Colonic mucosa (tissue), 4 donors: ENCODE measurements at regions not wholly inside any gene's neighbourhood (a gene's known extent, or its start where the extent isn't known, plus 50 kb on each side); places are given as distances from the start of the nearest gene placed in this dataset.

Source experiments
- DNase-seq: peaks from one replicate; pipeline ENCODE4 v3.0.0-alpha.2; 2020
- H3K27ac ChIP-seq: fragments of 200-600 bp; one replicate; pipeline ENCODE4 v1.8.0; 2021
- H3K27me3 ChIP-seq: fragments of 200-600 bp; one replicate; pipeline ENCODE4 v1.8.0; 2021
- H3K36me3 ChIP-seq: fragments of 200-600 bp; one replicate; pipeline ENCODE4 v1.8.0; 2021
- H3K4me1 ChIP-seq: fragments of 200-600 bp; one replicate; pipeline ENCODE4 v1.8.0; 2021; ENCODE audit warnings: mild to moderate bottlenecking
- H3K4me3 ChIP-seq: fragments of 200-600 bp; one replicate; pipeline ENCODE4 v1.8.0; 2021
- H3K9ac ChIP-seq, 2 donors: one replicate each; pipeline ENCODE4 v1.7.0; 2013; ENCODE audit warnings: control low read depth in 2 of 2, low read depth in 2 of 2, low read length in 2 of 2
- H3K9me3 ChIP-seq: fragments of 200-600 bp; one replicate; pipeline ENCODE4 v1.8.0; 2021
- intact Hi-C: fragments of 100-400 bp; cut with DNase I; formaldehyde crosslinking; loops from one replicate; pipeline ENCODE4 v1.14.1; 2022
- TF ChIP-seq, protein P1 (sequence below): fragments of 200-600 bp; IDR thresholded peaks from one replicate; pipeline ENCODE4 v1.8.0; 2022; ENCODE audit warnings: antibody characterized with exemption, mild to moderate bottlenecking
- donor health status: healthy.
- donor health status: DM: no; HTN: no; CAD: no.
- donor health status: DM: no; HTN: no; CAD: no.

DNA sequence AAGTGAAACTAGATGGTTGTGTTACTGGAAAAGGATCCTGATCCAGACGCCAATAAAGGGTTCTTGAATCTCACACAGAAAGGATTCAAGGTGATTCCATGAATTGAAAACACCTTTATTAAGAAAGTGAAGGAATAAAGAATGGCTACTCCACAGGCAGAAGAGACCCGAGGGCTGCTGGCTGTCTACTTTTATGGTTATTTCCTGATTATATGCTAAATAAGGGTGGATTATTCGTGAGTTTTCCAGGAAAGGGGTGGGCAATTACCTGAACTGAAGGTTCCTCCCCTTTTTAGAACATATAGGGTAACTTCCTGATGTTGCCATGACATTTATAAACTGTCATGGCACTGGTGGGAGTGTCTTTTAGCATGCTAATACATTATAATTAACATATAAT is 50.9 kb upstream of the WARS2 start:
- H3K4me1 ChIP-seq = no peaks in the 10 kb centered on the region
- H3K36me3 ChIP-seq = no peaks in the 10 kb centered on the region
- TF ChIP-seq, protein P1, sequence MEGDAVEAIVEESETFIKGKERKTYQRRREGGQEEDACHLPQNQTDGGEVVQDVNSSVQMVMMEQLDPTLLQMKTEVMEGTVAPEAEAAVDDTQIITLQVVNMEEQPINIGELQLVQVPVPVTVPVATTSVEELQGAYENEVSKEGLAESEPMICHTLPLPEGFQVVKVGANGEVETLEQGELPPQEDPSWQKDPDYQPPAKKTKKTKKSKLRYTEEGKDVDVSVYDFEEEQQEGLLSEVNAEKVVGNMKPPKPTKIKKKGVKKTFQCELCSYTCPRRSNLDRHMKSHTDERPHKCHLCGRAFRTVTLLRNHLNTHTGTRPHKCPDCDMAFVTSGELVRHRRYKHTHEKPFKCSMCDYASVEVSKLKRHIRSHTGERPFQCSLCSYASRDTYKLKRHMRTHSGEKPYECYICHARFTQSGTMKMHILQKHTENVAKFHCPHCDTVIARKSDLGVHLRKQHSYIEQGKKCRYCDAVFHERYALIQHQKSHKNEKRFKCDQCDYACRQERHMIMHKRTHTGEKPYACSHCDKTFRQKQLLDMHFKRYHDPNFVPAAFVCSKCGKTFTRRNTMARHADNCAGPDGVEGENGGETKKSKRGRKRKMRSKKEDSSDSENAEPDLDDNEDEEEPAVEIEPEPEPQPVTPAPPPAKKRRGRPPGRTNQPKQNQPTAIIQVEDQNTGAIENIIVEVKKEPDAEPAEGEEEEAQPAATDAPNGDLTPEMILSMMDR = no peak
- H3K9ac ChIP-seq = no peak overlapping the region
- no peak for DNase-seq
- H3K9me3 ChIP-seq = no peaks in the 10 kb centered on the region
- H3K4me3 ChIP-seq = no peak overlapping the region
- intact Hi-C loops = no loop called here
- no peaks in the 10 kb centered on the region for H3K27me3 ChIP-seq
- H3K27ac ChIP-seq = no peak overlapping the region

- H3K9ac ChIP-seq = no peak overlapping the region
- no peak for DNase-seq
- no peak overlapping the region for H3K27ac ChIP-seq
- TF ChIP-seq, protein P1 = no peak
- no peaks in the 10 kb centered on the region for H3K27me3 ChIP-seq
- no peaks in the 10 kb centered on the region for H3K36me3 ChIP-seq
- no peaks in the 10 kb centered on the region for H3K4me1 ChIP-seq
- H3K4me3 ChIP-seq = no peak overlapping the region
- intact Hi-C loops = no loop called here
- peaks cover under 1% of the 10 kb centered on the region for H3K9me3 ChIP-seq
Measured at GRCh38 chr1:119204197-119204960, 63.9 kb upstream of the WARS2 start.

DNA sequence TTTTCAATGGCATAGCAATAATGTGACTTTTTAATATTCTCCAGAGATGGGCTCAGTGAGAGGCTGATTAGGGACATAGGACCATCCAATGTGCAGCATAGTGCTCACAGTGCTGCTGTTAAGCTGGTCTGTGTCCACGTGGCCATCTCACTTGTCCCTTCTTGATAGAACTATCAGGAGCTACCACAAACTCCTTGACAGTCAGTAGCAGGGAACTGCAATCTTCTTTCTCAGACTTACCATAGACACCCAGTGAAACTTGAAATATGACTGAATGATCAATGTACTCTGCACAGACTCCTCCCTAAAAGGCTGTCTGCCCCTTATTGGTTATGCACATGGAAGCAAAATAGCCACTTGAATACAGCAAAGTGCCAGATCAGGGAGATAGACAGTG is 64.5 kb upstream of the WARS2 start:
- intact Hi-C loops = no loop called here
- no peaks in the 10 kb centered on the region for H3K36me3 ChIP-seq
- H3K27ac ChIP-seq = no peak overlapping the region
- H3K27me3 ChIP-seq = no peaks in the 10 kb centered on the region
- H3K4me3 ChIP-seq = no peak overlapping the region
- H3K9me3 ChIP-seq = no peaks in the 10 kb centered on the region
- no peak overlapping the region for H3K9ac ChIP-seq
- H3K4me1 ChIP-seq = no peaks in the 10 kb centered on the region
- DNase-seq = no peak
- TF ChIP-seq, protein P1 = no peak

DNA sequence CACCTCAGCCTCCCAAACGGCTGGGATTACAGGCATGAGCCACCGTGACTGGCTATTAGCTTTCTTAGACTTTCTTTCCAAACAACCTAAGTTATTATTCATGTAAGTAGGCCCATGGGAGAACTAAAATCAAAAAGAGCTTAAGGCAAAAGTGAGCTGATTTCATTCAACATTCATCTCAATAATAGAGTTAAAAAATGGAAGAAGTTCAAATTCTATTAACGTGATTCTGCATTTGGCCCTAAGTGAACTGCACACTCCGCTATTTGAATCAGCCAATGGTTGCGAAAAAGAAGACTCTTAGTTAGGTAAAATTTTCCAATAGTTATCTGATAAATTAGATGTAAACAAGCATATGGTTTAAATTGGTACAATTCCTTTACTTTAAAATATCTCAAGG is 68.6 kb upstream of the WARS2 start:
- Histone ChIP-seq H3K4me3 (no peak overlapping the region), H3K27ac (no peak overlapping the region), H3K36me3 (no peaks in the 10 kb centered on the region), H3K9me3 (no peaks in the 10 kb centered on the region), H3K27me3 (no peaks in the 10 kb centered on the region), H3K9ac (no peak overlapping the region), H3K4me1 (no peaks in the 10 kb centered on the region)
- TF ChIP-seq, protein P1 = no peak
- intact Hi-C loops = no loop called here
- DNase-seq = no peak

GRCh38 chr1:119209596-119210295 is 69.3 kb upstream of the WARS2 start:
- no peaks in the 10 kb centered on the region for H3K27me3 ChIP-seq
- H3K27ac ChIP-seq = no peak overlapping the region
- H3K4me1 ChIP-seq = no peaks in the 10 kb centered on the region
- TF ChIP-seq, protein P1 = no peak
- H3K4me3 ChIP-seq = no peak overlapping the region
- no peaks in the 10 kb centered on the region for H3K36me3 ChIP-seq
- no peak for DNase-seq
- H3K9me3 ChIP-seq = no peaks in the 10 kb centered on the region
- intact Hi-C loops = no loop called here
- no peak overlapping the region for H3K9ac ChIP-seq
